CD8-positive, alpha-beta memory T cell (primary cell): ENCODE measurements at regions not wholly inside any gene's neighbourhood (a gene's known extent, or its start where the extent isn't known, plus 50 kb on each side); places are given as distances from the start of the nearest gene placed in this dataset.

Experiments used
- CTCF ChIA-PET: fragments of 350-600 bp; sonication (Branson Sonifier 250); formaldehyde crosslinking; loops from one replicate; lab custom pipeline; 2021; ENCODE audit warnings: antibody characterized with exemption; lab: Charles Lee
- POLR2A ChIA-PET: fragments of 350-600 bp; sonication (Branson Sonifier 250); formaldehyde crosslinking; loops from one replicate; lab custom pipeline; 2021; ENCODE audit warnings: antibody characterized with exemption; lab: Charles Lee
- DNase-seq, 5 donors: peaks; one replicate each; pipeline versions ENCODE4 v3.0.0 to v3.0.0-alpha.2; 2020 to 2022; ENCODE audit warnings: mixed read lengths in 1 of 5
- H3K27ac ChIP-seq: one replicate; pipeline ENCODE4 v1.7.0; 2013; ENCODE audit warnings: low read depth, mild to moderate bottlenecking, low read length, moderate library complexity
- H3K27me3 ChIP-seq: 2 replicates; pipeline ENCODE4 v1.7.0; 2013; ENCODE audit warnings: low read length, mild to moderate bottlenecking; ENCODE audit not compliant: insufficient read depth, poor library complexity, severe bottlenecking
- H3K36me3 ChIP-seq: 2 replicates; pipeline ENCODE4 v1.7.0; 2013; ENCODE audit warnings: mild to moderate bottlenecking, low read length, moderate library complexity; ENCODE audit not compliant: insufficient read depth
- H3K4me1 ChIP-seq: 2 replicates; pipeline ENCODE4 v1.7.0; 2013; ENCODE audit warnings: mild to moderate bottlenecking, low read length, moderate library complexity; ENCODE audit not compliant: insufficient read depth
- H3K4me3 ChIP-seq: 2 replicates; pipeline ENCODE4 v1.7.0; 2013; ENCODE audit warnings: mild to moderate bottlenecking, low read length
- H3K9me3 ChIP-seq: 2 replicates; pipeline ENCODE4 v1.7.0; 2013; ENCODE audit warnings: mild to moderate bottlenecking, low read length
- H3K27ac Mint-ChIP-seq, 8 donors: one replicate each; pipeline ENCODE4 v1.8.0; 2020 to 2021; ENCODE audit warnings: mixed read lengths in 8 of 8, mild to moderate bottlenecking in 6 of 8, inconsistent platforms in 3 of 8, moderate library complexity in 3 of 8
- H3K27me3 Mint-ChIP-seq, 2 donors: one replicate each; pipeline ENCODE4 v1.8.0; 2020 to 2021; ENCODE audit warnings: mixed read lengths in 2 of 2, mild to moderate bottlenecking in 1 of 2, moderate library complexity in 1 of 2
- H3K36me3 Mint-ChIP-seq, 3 donors: one replicate each; pipeline ENCODE4 v1.8.0; 2020 to 2021; ENCODE audit warnings: mixed read lengths in 3 of 3, inconsistent platforms in 1 of 3, mild to moderate bottlenecking in 1 of 3
- H3K4me1 Mint-ChIP-seq, 3 donors: one replicate each; pipeline ENCODE4 v1.8.0; 2020 to 2021; ENCODE audit warnings: mixed read lengths in 3 of 3, inconsistent platforms in 1 of 3, mild to moderate bottlenecking in 1 of 3
- H3K4me3 Mint-ChIP-seq, 7 donors: one replicate each; pipeline ENCODE4 v1.8.0; 2020 to 2021; ENCODE audit warnings: mixed read lengths in 7 of 7, mild to moderate bottlenecking in 6 of 7, moderate library complexity in 4 of 7, inconsistent platforms in 2 of 7
- H3K9me3 Mint-ChIP-seq, 5 donors: one replicate each; pipeline ENCODE4 v1.8.0; 2020 to 2022; ENCODE audit warnings: mixed read lengths in 5 of 5, mild to moderate bottlenecking in 3 of 5, moderate library complexity in 2 of 5, inconsistent platforms in 1 of 5

DNA sequence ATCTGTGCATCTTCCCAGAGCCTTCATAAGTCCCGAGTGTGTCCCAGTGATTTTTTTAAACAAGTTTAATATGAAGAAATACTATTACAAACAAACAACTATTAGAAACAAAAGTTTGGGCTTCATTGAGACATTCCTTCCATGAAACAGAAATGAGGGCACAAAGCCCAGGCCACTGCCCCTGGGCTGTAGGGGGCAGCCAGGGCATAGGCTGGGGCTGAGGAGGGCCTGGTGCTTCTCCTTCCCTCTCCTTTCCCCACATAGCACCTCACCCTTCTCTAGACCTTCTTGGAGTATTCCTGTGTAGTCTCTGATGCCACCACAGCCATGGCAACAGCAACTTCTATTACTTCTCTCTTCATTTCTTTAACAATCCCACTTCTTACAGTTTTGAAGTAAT is 348.2 kb downstream of the IRX2 start:
- Histone ChIP-seq H3K27me3 (no peaks in the 10 kb centered on the region), H3K4me3 (no peak overlapping the region), H3K36me3 (no peaks in the 10 kb centered on the region), H3K9me3 (no peaks in the 10 kb centered on the region), H3K27ac (no peak overlapping the region), H3K4me1 (no peaks in the 10 kb centered on the region)
- no peaks in the 10 kb centered on the region for H3K27me3 Mint-ChIP-seq
- H3K4me3 Mint-ChIP-seq = no peak overlapping the region
- ChIA-PET POLR2A (no interaction called here), CTCF (no interaction called here)
- peaks cover 0 to 3% (median 0%) of the 10 kb centered on the region in 5 donors for H3K9me3 Mint-ChIP-seq
- H3K27ac Mint-ChIP-seq = no peak overlapping the region
- H3K4me1 Mint-ChIP-seq = no peaks in the 10 kb centered on the region
- DNase-seq = no peak
- H3K36me3 Mint-ChIP-seq = no peaks in the 10 kb centered on the region

DNA sequence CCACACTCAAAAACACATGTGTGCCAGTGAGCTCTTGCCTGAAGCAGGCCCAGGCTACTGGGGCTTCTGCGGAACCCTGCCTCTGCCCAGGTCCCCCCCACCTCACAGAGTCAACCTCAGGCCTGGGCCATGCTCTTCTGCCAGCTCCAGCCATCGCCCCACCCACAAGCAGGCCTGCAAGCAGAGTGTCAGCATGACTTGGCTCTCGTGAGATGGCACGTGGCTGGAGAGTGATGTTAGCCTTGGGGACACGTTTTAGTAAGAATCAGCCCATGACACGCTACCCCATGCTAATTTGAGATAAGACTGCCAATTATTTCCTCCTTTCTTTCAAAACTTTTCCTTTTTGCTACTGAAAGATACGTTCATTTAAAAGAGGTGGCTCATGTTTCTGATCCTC is 351.7 kb downstream of the IRX2 start:
- CTCF ChIA-PET = no interaction called here
- Histone ChIP-seq H3K36me3 (no peaks in the 10 kb centered on the region), H3K9me3 (no peaks in the 10 kb centered on the region), H3K4me3 (no peak overlapping the region), H3K4me1 (no peaks in the 10 kb centered on the region), H3K27ac (no peak overlapping the region), H3K27me3 (no peaks in the 10 kb centered on the region)
- Mint-ChIP-seq H3K4me1 (no peaks in the 10 kb centered on the region), H3K9me3 (peaks cover 0 to 3% (median 0%) of the 10 kb centered on the region in 5 donors), H3K4me3 (no peak overlapping the region), H3K36me3 (no peaks in the 10 kb centered on the region), H3K27ac (no peak overlapping the region), H3K27me3 (no peaks in the 10 kb centered on the region)
- DNase-seq = no peak
- POLR2A ChIA-PET = no interaction called here

DNA sequence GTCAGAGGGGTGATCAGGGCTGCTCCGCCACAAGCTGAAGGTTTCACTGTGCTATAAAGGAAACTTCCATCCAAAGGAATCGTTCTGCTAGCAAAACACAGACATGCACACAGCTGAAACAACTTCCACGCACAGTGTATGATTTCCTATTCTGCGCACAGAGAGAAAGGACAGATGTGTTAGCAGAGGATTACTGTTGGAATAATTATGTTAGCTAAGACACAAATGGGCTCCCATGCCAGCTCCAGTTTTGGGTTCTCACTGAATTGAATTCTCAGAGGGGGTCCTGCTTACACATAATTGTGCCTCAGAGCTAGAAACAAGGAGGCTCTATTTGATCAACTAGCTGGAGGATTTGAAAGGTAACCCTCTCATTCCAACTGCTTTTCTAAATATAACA is 352.4 kb downstream of the IRX2 start:
- Histone ChIP-seq H3K4me3 (no peak overlapping the region), H3K4me1 (no peaks in the 10 kb centered on the region), H3K27me3 (no peaks in the 10 kb centered on the region), H3K9me3 (no peaks in the 10 kb centered on the region), H3K36me3 (no peaks in the 10 kb centered on the region), H3K27ac (no peak overlapping the region)
- DNase-seq = no peak
- Mint-ChIP-seq H3K4me1 (no peaks in the 10 kb centered on the region), H3K9me3 (peaks cover 0 to 3% (median 0%) of the 10 kb centered on the region in 5 donors), H3K36me3 (no peaks in the 10 kb centered on the region), H3K27me3 (no peaks in the 10 kb centered on the region), H3K4me3 (no peak overlapping the region), H3K27ac (no peak overlapping the region)
- ChIA-PET POLR2A (no interaction called here), CTCF (no interaction called here)

DNA sequence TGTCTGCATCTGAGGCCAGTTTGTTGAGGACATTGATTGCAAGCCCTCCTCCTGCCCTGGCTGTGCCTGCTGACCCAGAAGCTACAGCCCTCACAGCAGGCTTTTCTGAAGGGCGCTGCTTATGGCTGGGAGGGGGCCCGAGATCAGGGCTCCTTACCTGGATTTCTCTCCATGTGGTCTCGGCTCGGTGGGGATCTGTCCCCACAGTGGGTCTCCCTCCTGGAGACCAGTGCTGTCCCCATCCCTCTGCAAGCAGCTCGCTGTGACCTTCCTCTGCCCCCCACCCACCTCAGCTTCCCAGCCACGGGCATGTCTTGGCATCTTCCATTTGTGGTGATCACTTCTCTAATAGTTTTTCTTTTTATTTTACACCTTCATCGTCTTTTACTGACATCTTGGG is 357.9 kb downstream of the IRX2 start:
- no peak overlapping the region for H3K4me3 Mint-ChIP-seq
- Histone ChIP-seq H3K4me1 (no peaks in the 10 kb centered on the region), H3K4me3 (no peak overlapping the region), H3K36me3 (no peaks in the 10 kb centered on the region), H3K9me3 (no peaks in the 10 kb centered on the region), H3K27me3 (no peaks in the 10 kb centered on the region), H3K27ac (no peak overlapping the region)
- H3K36me3 Mint-ChIP-seq = no peaks in the 10 kb centered on the region
- H3K27me3 Mint-ChIP-seq = peaks cover 0 to 3% of the 10 kb centered on the region in 2 donors
- peaks cover 0 to 4% (median 2%) of the 10 kb centered on the region in 3 donors for H3K4me1 Mint-ChIP-seq
- ChIA-PET CTCF (no interaction called here), POLR2A (no interaction called here)
- no peak for DNase-seq
- H3K9me3 Mint-ChIP-seq = peaks cover 0 to 3% (median 0%) of the 10 kb centered on the region in 5 donors
- no peak overlapping the region for H3K27ac Mint-ChIP-seq

DNA sequence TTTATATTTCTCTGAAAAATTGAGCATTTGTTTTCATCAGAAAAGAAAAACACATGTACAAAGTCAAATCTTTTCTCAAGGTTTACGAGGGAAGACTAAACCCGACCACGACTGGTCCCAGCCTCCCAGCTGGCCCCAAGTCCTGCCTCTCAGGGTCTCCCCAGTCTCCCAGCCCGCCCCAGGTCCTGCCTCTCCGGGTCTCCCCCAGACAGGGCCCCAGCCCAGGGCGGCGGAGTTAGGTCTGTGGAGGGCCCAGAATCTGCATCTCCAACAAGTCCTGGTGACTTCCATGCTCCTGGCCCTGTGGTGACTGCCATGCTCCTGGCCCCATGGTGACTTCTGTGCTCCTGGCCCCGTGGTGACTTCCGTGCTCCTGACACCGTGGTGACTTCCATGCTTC is 359.9 kb downstream of the IRX2 start:
- H3K27me3 Mint-ChIP-seq = peaks cover 0 to 3% of the 10 kb centered on the region in 2 donors
- no peak overlapping the region for H3K4me3 Mint-ChIP-seq
- H3K36me3 Mint-ChIP-seq = no peaks in the 10 kb centered on the region
- H3K9me3 Mint-ChIP-seq = peaks cover 0 to 3% (median 0%) of the 10 kb centered on the region in 5 donors
- H3K27ac ChIP-seq = no peak overlapping the region
- H3K9me3 ChIP-seq = no peaks in the 10 kb centered on the region
- no peak overlapping the region for H3K27ac Mint-ChIP-seq
- CTCF ChIA-PET = no interaction called here
- no peak for DNase-seq
- H3K36me3 ChIP-seq = no peaks in the 10 kb centered on the region
- H3K4me1 ChIP-seq = no peaks in the 10 kb centered on the region
- H3K4me1 Mint-ChIP-seq = peaks cover 0 to 4% (median 2%) of the 10 kb centered on the region in 3 donors
- POLR2A ChIA-PET = no interaction called here
- no peaks in the 10 kb centered on the region for H3K27me3 ChIP-seq
- no peak overlapping the region for H3K4me3 ChIP-seq

DNA sequence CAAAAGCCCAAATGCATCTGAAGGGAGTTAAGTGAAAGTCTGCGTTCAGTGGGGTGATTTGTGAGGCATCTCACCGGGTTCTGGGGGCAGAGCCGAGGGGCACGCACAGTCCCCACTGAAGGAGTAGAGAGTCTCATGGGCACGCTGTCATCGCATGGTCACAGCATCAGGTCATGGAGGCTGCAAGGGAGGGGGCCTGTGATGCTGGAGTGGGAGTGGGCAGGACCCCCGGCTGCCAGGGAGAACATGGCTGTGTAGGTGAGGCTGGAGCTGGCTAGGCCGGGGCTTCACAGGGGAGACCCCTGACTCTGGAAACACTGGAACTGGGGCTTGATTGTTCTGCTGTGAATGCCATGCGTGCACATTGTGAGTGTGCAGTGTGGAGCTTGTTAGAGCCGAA is 360.5 kb downstream of the IRX2 start:
- Mint-ChIP-seq H3K9me3 (peaks cover 0 to 3% (median 0%) of the 10 kb centered on the region in 5 donors), H3K36me3 (no peaks in the 10 kb centered on the region), H3K27me3 (peaks cover 0 to 3% of the 10 kb centered on the region in 2 donors), H3K4me3 (no peak overlapping the region), H3K27ac (no peak overlapping the region), H3K4me1 (peaks cover 0 to 4% (median 2%) of the 10 kb centered on the region in 3 donors)
- H3K9me3 ChIP-seq = no peaks in the 10 kb centered on the region
- H3K4me1 ChIP-seq = no peaks in the 10 kb centered on the region
- no peak overlapping the region for H3K4me3 ChIP-seq
- H3K36me3 ChIP-seq = no peaks in the 10 kb centered on the region
- H3K27me3 ChIP-seq = no peaks in the 10 kb centered on the region
- H3K27ac ChIP-seq = no peak overlapping the region
- CTCF ChIA-PET = no interaction called here
- no peak for DNase-seq
- POLR2A ChIA-PET = no interaction called here

DNA sequence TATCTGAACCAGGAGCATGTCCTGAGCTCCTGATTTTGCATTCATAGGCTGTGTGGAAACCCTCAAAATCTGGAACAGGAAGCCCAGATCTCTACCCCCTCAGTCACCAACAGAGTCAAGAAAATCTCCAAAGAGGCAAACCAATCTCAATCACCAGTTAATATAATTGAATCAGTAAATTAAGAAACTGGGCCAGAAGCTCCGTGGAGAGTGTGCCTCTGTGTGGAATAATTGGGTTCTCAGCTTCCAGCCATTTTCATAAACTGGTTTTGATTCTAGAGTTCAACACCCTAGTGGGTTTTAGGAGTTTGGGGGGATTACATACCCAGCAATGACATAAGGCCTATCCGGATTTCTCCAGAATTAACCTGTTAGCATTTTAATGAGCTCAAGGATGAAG is 362.9 kb downstream of the IRX2 start:
- Histone ChIP-seq H3K36me3 (no peaks in the 10 kb centered on the region), H3K27ac (no peak overlapping the region), H3K9me3 (no peaks in the 10 kb centered on the region), H3K27me3 (no peaks in the 10 kb centered on the region), H3K4me1 (no peaks in the 10 kb centered on the region), H3K4me3 (no peak overlapping the region)
- no peak for DNase-seq
- ChIA-PET CTCF (no interaction called here), POLR2A (no interaction called here)
- Mint-ChIP-seq H3K4me1 (peaks cover 0 to 4% (median 2%) of the 10 kb centered on the region in 3 donors), H3K9me3 (peaks cover 0 to 3% (median 0%) of the 10 kb centered on the region in 5 donors), H3K27me3 (peaks cover 0 to 3% of the 10 kb centered on the region in 2 donors), H3K4me3 (no peak overlapping the region), H3K36me3 (no peaks in the 10 kb centered on the region), H3K27ac (no peak overlapping the region)

DNA sequence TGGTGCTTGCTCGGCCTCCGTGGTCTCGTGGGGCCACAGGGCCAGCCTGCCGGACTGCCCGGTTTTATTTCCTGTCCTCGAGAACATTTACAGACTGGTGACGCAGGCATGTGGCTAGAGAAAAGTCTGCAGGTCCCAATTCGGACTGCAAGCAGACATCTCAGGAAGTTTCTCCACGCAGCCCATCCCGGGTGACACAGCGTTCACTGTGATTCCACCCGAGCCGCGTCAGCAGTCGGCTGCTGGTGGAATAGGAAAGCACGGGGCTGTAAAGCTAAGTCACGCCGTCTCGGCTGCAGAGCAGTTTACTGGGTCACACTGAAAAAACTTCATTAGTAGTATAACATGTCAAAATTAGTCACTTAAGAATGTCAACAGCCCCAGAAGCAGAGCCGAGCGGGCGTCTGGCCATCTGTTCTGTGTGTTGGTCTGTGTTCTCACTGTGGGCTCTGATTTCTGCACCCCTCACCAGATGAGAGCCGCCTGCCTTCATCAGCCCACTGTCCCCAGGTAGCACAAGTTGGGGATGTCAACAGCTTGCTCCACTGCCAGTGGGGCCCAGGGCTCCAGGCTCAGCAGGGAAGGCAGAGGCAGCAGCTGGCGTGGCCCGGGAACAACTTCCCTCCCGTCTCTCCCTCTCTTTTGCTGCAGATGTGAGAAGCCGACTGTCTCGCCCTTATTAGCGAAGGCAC is 363.7 kb downstream of the IRX2 start:
- H3K4me3 Mint-ChIP-seq = no peak overlapping the region
- H3K9me3 Mint-ChIP-seq = peaks cover 0 to 3% (median 0%) of the 10 kb centered on the region in 5 donors
- H3K4me3 ChIP-seq = no peak overlapping the region
- H3K9me3 ChIP-seq = no peaks in the 10 kb centered on the region
- no peaks in the 10 kb centered on the region for H3K4me1 ChIP-seq
- no peak overlapping the region for H3K27ac ChIP-seq
- peaks cover 0 to 4% (median 2%) of the 10 kb centered on the region in 3 donors for H3K4me1 Mint-ChIP-seq
- no peak for DNase-seq
- peaks cover 0 to 3% of the 10 kb centered on the region in 2 donors for H3K27me3 Mint-ChIP-seq
- H3K36me3 ChIP-seq = no peaks in the 10 kb centered on the region
- CTCF ChIA-PET = no interaction called here
- no peaks in the 10 kb centered on the region for H3K27me3 ChIP-seq
- no peak overlapping the region for H3K27ac Mint-ChIP-seq
- H3K36me3 Mint-ChIP-seq = no peaks in the 10 kb centered on the region
- POLR2A ChIA-PET = no interaction called here
